ENCODE measurements at regions not wholly inside any gene's neighbourhood (a gene's known extent, or its start where the extent isn't known, plus 50 kb on each side); places are given as distances from the start of the nearest gene placed in this dataset.

GRCh38 chr3:141669434-141669833 lies 68.7 kb upstream of the RNF7 start:
- no peak for DNase-seq

GRCh38 chr3:141677701-141678100 lies 60.4 kb upstream of the RNF7 start:
- no peak for DNase-seq

- DNase-seq: peak; percentile 42
Observed at GRCh38 chr3:141680620-141681389, 57.3 kb upstream of the RNF7 start.

- DNase-seq: no peak
Observed at GRCh38 chr3:141681390-141681780, 56.7 kb upstream of the RNF7 start.

GRCh38 chr3:141682007-141682406 lies 56.1 kb upstream of the RNF7 start:
- no peak for DNase-seq

- DNase-seq: no peak
Observed at GRCh38 chr3:141682921-141683320, 55.2 kb upstream of the RNF7 start.

- no peak for DNase-seq
Observed at GRCh38 chr3:141684758-141685157, 53.3 kb upstream of the RNF7 start.

GRCh38 chr3:141686466-141687291 lies 51.4 kb upstream of the RNF7 start:
- DNase-seq: peak; percentile 72

Measured in left hindlimb (tissue), 1 donor.